ENCODE measurements at regions not wholly inside any gene's neighbourhood (a gene's known extent, or its start where the extent isn't known, plus 50 kb on each side); places are given as distances from the start of the nearest gene placed in this dataset.
A peak's percentile ranks its signal among the peaks of the same experiment; 100 is the strongest.

DNA sequence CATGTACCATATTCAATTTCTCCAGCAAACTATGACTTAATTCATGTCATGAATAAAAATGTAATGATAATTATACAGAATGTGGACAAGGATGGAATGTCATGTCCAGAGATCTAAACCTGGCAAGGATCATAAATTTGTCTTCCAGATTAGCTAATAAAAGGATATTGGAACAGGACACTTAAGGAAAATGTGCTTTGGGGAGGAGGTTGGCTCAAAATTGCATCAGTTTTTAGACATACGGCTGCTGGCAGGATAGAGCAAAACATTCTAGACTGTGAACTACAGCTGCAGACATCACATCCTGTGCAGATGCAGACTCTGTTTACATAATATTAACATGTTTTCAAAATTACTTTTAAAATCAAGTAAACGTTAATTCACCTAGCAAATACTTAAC lies 248.4 kb downstream of the TLR4 start:
- Histone ChIP-seq H3K27me3 (ENCODE audit: insufficient read depth, poor library complexity, severe bottlenecking) (no peaks in the 10 kb centered on the region), H3K27ac (replicated peaks) (no peak overlapping the region), H3K4me3 (replicated peaks; ENCODE audit: insufficient read depth, low read length) (no peak overlapping the region)
- TF ChIP-seq, protein P1, sequence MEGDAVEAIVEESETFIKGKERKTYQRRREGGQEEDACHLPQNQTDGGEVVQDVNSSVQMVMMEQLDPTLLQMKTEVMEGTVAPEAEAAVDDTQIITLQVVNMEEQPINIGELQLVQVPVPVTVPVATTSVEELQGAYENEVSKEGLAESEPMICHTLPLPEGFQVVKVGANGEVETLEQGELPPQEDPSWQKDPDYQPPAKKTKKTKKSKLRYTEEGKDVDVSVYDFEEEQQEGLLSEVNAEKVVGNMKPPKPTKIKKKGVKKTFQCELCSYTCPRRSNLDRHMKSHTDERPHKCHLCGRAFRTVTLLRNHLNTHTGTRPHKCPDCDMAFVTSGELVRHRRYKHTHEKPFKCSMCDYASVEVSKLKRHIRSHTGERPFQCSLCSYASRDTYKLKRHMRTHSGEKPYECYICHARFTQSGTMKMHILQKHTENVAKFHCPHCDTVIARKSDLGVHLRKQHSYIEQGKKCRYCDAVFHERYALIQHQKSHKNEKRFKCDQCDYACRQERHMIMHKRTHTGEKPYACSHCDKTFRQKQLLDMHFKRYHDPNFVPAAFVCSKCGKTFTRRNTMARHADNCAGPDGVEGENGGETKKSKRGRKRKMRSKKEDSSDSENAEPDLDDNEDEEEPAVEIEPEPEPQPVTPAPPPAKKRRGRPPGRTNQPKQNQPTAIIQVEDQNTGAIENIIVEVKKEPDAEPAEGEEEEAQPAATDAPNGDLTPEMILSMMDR (IDR thresholded peaks at IDR 0.05; ENCODE audit: insufficient read depth, low read length), result no peak
- TF ChIP-seq, protein P2, sequence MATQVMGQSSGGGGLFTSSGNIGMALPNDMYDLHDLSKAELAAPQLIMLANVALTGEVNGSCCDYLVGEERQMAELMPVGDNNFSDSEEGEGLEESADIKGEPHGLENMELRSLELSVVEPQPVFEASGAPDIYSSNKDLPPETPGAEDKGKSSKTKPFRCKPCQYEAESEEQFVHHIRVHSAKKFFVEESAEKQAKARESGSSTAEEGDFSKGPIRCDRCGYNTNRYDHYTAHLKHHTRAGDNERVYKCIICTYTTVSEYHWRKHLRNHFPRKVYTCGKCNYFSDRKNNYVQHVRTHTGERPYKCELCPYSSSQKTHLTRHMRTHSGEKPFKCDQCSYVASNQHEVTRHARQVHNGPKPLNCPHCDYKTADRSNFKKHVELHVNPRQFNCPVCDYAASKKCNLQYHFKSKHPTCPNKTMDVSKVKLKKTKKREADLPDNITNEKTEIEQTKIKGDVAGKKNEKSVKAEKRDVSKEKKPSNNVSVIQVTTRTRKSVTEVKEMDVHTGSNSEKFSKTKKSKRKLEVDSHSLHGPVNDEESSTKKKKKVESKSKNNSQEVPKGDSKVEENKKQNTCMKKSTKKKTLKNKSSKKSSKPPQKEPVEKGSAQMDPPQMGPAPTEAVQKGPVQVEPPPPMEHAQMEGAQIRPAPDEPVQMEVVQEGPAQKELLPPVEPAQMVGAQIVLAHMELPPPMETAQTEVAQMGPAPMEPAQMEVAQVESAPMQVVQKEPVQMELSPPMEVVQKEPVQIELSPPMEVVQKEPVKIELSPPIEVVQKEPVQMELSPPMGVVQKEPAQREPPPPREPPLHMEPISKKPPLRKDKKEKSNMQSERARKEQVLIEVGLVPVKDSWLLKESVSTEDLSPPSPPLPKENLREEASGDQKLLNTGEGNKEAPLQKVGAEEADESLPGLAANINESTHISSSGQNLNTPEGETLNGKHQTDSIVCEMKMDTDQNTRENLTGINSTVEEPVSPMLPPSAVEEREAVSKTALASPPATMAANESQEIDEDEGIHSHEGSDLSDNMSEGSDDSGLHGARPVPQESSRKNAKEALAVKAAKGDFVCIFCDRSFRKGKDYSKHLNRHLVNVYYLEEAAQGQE (IDR thresholded peaks at IDR 0.05; ENCODE audit: insufficient replicate concordance, low read depth), result no peak
- TF ChIP-seq GABPA (IDR thresholded peaks at IDR 0.05; ENCODE audit: low read depth) (no peak), SPI1 (IDR thresholded peaks at IDR 0.05; ENCODE audit: borderline replicate concordance, low read depth) (no peak), POLR2AphosphoS5 (IDR thresholded peaks at IDR 0.05; ENCODE audit: low read depth) (no peak)
- no peak for DNase-seq (ENCODE audit: low read depth in 1 of 2, low spot score in 1 of 2)

DNA sequence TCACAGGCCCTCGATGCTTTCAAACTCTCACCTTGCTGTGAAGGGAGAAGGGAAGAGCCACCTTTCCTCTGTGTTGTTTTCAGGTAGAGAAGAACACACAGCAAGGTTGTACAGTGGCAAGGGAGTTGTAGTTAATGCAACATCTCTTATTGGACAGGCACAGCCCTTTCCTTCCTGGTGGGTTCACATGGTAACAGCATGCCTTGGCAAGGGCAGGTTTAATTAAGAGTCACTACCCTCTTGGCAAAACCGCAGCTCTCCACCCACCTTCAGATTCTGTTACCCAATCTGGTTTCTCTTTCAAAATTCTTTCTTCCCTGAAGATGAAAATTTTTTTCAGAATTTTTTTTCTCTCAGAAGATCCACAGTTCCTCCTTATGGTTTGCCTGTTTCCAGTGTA lies 253.1 kb downstream of the TLR4 start:
- peak in 1 of 2 experiments; percentile 3 for DNase-seq (ENCODE audit: low read depth in 1 of 2, low spot score in 1 of 2)
- no peak overlapping the region for H3K4me3 ChIP-seq (replicated peaks; ENCODE audit: insufficient read depth, low read length)
- TF ChIP-seq SPI1 (IDR thresholded peaks at IDR 0.05; ENCODE audit: borderline replicate concordance, low read depth), result no peak
- TF ChIP-seq, protein P2 (IDR thresholded peaks at IDR 0.05; ENCODE audit: insufficient replicate concordance, low read depth), result no peak
- TF ChIP-seq GABPA (IDR thresholded peaks at IDR 0.05; ENCODE audit: low read depth), result no peak
- TF ChIP-seq, protein P1 (IDR thresholded peaks at IDR 0.05; ENCODE audit: insufficient read depth, low read length), result no peak
- no peak for TF ChIP-seq POLR2AphosphoS5 (IDR thresholded peaks at IDR 0.05; ENCODE audit: low read depth)
- no peaks in the 10 kb centered on the region for H3K27me3 ChIP-seq (ENCODE audit: insufficient read depth, poor library complexity, severe bottlenecking)
- no peak overlapping the region for H3K27ac ChIP-seq (replicated peaks)

DNA sequence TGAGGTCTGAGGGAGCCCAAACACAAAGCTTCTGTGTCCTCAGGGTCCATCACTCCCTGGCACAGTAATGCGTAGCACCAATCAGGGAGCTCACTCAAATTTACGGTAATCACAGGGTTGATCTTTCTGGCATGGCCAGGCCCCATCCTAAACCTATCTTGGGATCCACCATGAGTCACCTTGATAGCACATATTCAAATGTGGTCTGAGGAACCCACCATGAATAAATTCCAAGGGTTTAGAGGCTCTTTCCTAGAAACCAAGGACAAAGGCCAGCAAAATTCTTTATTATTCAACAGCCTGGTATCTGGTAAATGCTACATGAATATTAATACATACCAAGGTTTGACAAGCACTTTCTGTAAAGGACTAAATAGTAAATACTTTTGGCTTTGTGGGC lies 254.5 kb downstream of the TLR4 start:
- H3K27ac ChIP-seq (replicated peaks), result no peak overlapping the region
- H3K27me3 ChIP-seq (ENCODE audit: insufficient read depth, poor library complexity, severe bottlenecking), result no peaks in the 10 kb centered on the region
- H3K4me3 ChIP-seq (replicated peaks; ENCODE audit: insufficient read depth, low read length), result no peak overlapping the region
- TF ChIP-seq GABPA (IDR thresholded peaks at IDR 0.05; ENCODE audit: low read depth) (no peak), POLR2AphosphoS5 (IDR thresholded peaks at IDR 0.05; ENCODE audit: low read depth) (no peak), SPI1 (IDR thresholded peaks at IDR 0.05; ENCODE audit: borderline replicate concordance, low read depth) (no peak)
- TF ChIP-seq, protein P1 (IDR thresholded peaks at IDR 0.05; ENCODE audit: insufficient read depth, low read length), result no peak
- TF ChIP-seq, protein P2 (IDR thresholded peaks at IDR 0.05; ENCODE audit: insufficient replicate concordance, low read depth), result no peak
- no peak for DNase-seq (ENCODE audit: low read depth in 1 of 2, low spot score in 1 of 2)

Measured in HL-60 (cell line).